ENCODE measurements at regions not wholly inside any gene's neighbourhood (a gene's known extent, or its start where the extent isn't known, plus 50 kb on each side); places are given as distances from the start of the nearest gene placed in this dataset.

- Mint-ChIP-seq H3K27me3 (no peaks in the 10 kb centered on the region), H3K4me1 (ENCODE audit: low read depth) (peaks cover 54% of the 10 kb centered on the region), H3K9me3 (no peaks in the 10 kb centered on the region), H3K4me3 (peak overlapping the region; percentile 49), H3K36me3 (ENCODE audit: low read depth) (no peaks in the 10 kb centered on the region), H3K27ac (peak overlapping the region; percentile 37)
- TF ChIP-seq CTCF (IDR thresholded peaks at IDR 0.05), result no peak
- DNase-seq (peak; percentile 5 to 86 (median 30)), ATAC-seq (ENCODE audit: poor library complexity) (peak; percentile 93)
- Histone ChIP-seq H3K4me3 (ENCODE audit: low read length) (peak overlapping the region; percentile 18), H3K9me3 (ENCODE audit: control insufficient read depth in 1 of 2, insufficient read depth in 1 of 2, low read length in 2 of 2) (no peaks in the 10 kb centered on the region), H3K36me3 (ENCODE audit: insufficient read depth, low read length) (no peaks in the 10 kb centered on the region), H3K27ac (ENCODE audit: low read depth in 1 of 2, low read length in 2 of 2) (peak overlapping the region in 1 of 2 donors; percentile 14), H3K27me3 (ENCODE audit: control insufficient read depth in 1 of 2, insufficient read depth in 2 of 2, low read length in 2 of 2) (no peaks in the 10 kb centered on the region), H3K4me1 (ENCODE audit: insufficient read depth, low read length) (peaks cover 25% of the 10 kb centered on the region)
- intact Hi-C loops (cut with DNase I, micrococcal nuclease), result loop anchor here in 1 of 2 experiments (5.0 kb wide), 1 partner anchor 64 kb away; no protein-coding TSS in a partner anchor
- POLR2A ChIA-PET, result interaction anchor here (0.8 to 2.2 kb wide), 10 partner anchors 10 to 353 kb away, joined by 3 to 12 read pairs (median 4); partner anchors contain the start of gene SAMD3
- CTCF ChIA-PET, result interaction anchor here (1.1 to 1.2 kb wide), 2 partner anchors 11 to 20 kb away, joined by 3 read pairs; no protein-coding TSS in a partner anchor
Observed at GRCh38 chr6:130575971-130576370, 210.2 kb downstream of the TMEM200A start.

- H3K4me1 ChIP-seq (ENCODE audit: insufficient read depth, low read length), result peaks cover 25% of the 10 kb centered on the region
- H3K27me3 ChIP-seq (ENCODE audit: control insufficient read depth in 1 of 2, insufficient read depth in 2 of 2, low read length in 2 of 2), result no peaks in the 10 kb centered on the region
- Mint-ChIP-seq H3K36me3 (ENCODE audit: low read depth) (no peaks in the 10 kb centered on the region), H3K9me3 (no peaks in the 10 kb centered on the region), H3K4me3 (peak overlapping the region; percentile 74), H3K27ac (peak overlapping the region; percentile 37), H3K4me1 (ENCODE audit: low read depth) (peaks cover 54% of the 10 kb centered on the region), H3K27me3 (no peaks in the 10 kb centered on the region)
- ATAC-seq (ENCODE audit: poor library complexity) (peak; percentile 39), DNase-seq (peak in 3 of 14 experiments; percentile 45 to 75 (median 46))
- ChIA-PET CTCF (interaction anchor here (1.4 kb wide), 1 partner anchor 17 kb away, joined by 5 read pairs; no protein-coding TSS in a partner anchor), POLR2A (interaction anchor here (0.9 to 2.2 kb wide), 5 partner anchors 10 to 1050 kb away, joined by 3 to 12 read pairs (median 3); no protein-coding TSS in a partner anchor)
- intact Hi-C loops (cut with DNase I, micrococcal nuclease), result loop anchor here in 1 of 2 experiments (5.0 kb wide), 1 partner anchor 65 kb away; no protein-coding TSS in a partner anchor
- no peak overlapping the region for H3K4me3 ChIP-seq (ENCODE audit: low read length)
- H3K36me3 ChIP-seq (ENCODE audit: insufficient read depth, low read length), result no peaks in the 10 kb centered on the region
- H3K9me3 ChIP-seq (ENCODE audit: control insufficient read depth in 1 of 2, insufficient read depth in 1 of 2, low read length in 2 of 2), result no peaks in the 10 kb centered on the region
- H3K27ac ChIP-seq (ENCODE audit: low read depth in 1 of 2, low read length in 2 of 2), result peak overlapping the region in 1 of 2 donors; percentile 4
- no peak for TF ChIP-seq CTCF (IDR thresholded peaks at IDR 0.05)
Observed at GRCh38 chr6:130577178-130577919, 211.5 kb downstream of the TMEM200A start.

- Mint-ChIP-seq H3K27ac (no peak overlapping the region), H3K27me3 (no peaks in the 10 kb centered on the region), H3K4me3 (no peak overlapping the region), H3K9me3 (no peaks in the 10 kb centered on the region), H3K36me3 (ENCODE audit: low read depth) (no peaks in the 10 kb centered on the region), H3K4me1 (ENCODE audit: low read depth) (peaks cover 49% of the 10 kb centered on the region)
- ChIA-PET CTCF (no interaction called here), POLR2A (no interaction called here)
- no peak overlapping the region for H3K27ac ChIP-seq (ENCODE audit: low read depth in 1 of 2, low read length in 2 of 2)
- no peak for ATAC-seq (ENCODE audit: poor library complexity)
- H3K36me3 ChIP-seq (ENCODE audit: insufficient read depth, low read length), result no peaks in the 10 kb centered on the region
- peaks cover 25% of the 10 kb centered on the region for H3K4me1 ChIP-seq (ENCODE audit: insufficient read depth, low read length)
- peaks cover 0 to 3% of the 10 kb centered on the region in 2 experiments for H3K9me3 ChIP-seq (ENCODE audit: control insufficient read depth in 1 of 2, insufficient read depth in 1 of 2, low read length in 2 of 2)
- intact Hi-C loops (cut with DNase I, micrococcal nuclease), result loop anchor here in 1 of 2 experiments (5.0 kb wide), 1 partner anchor 66 kb away; no protein-coding TSS in a partner anchor
- no peak overlapping the region for H3K4me3 ChIP-seq (ENCODE audit: low read length)
- no peak for DNase-seq
- no peak for TF ChIP-seq CTCF (IDR thresholded peaks at IDR 0.05)
- no peaks in the 10 kb centered on the region for H3K27me3 ChIP-seq (ENCODE audit: control insufficient read depth in 1 of 2, insufficient read depth in 2 of 2, low read length in 2 of 2)
Observed at GRCh38 chr6:130578713-130579112, 212.9 kb downstream of the TMEM200A start.

Data from CD4-positive, alpha-beta T cell (primary cell).